ENCODE measurements at regions not wholly inside any gene's neighbourhood (a gene's known extent, or its start where the extent isn't known, plus 50 kb on each side); places are given as distances from the start of the nearest gene placed in this dataset.

DNA sequence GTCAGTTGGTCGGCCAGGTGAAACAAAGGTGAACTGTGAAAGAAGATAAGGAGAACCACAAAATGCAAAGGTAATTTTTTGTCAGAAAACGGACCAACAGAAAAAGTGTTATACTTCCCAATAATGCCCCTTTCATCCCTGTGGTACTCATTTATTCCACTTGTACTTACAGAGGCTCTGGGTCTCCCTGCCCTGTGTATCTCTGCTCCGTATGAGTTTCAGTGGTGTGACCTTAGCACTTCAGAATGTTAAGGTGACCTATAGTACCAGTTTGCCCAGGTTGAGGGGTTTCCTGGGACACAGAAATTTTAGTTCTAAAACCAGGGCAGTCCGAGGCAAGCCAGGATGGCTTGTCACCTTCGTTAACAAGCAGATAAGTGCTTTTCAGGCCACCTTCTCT is 254.8 kb downstream of the OLFM3 start:
- no peak overlapping the region for H3K4me2 ChIP-seq (ENCODE audit: insufficient read depth, low read length)
- no peak overlapping the region for H2AFZ ChIP-seq (ENCODE audit: low read depth, low read length)
- H3K9me1 ChIP-seq (replicated peaks; ENCODE audit: control insufficient read depth, extremely low read depth, insufficient read depth, low read length) = no peaks in the 10 kb centered on the region
- H3K27ac ChIP-seq (ENCODE audit: insufficient read depth, low read depth, low read length) = no peak overlapping the region
- BruUV-seq (replicated peaks) = no TSS peak
- no peaks in the 10 kb centered on the region for H3K27me3 ChIP-seq (ENCODE audit: control insufficient read depth in 2 of 2, insufficient read depth in 2 of 2, low read length in 2 of 2)
- TF ChIP-seq JUN (IDR thresholded peaks at IDR 0.05; ENCODE audit: borderline replicate concordance, insufficient read depth, insufficient read length, low read depth) (no peak), FOS (IDR thresholded peaks at IDR 0.05; ENCODE audit: borderline replicate concordance, insufficient read depth, low read length) (no peak), POLR2AphosphoS5 (IDR thresholded peaks at IDR 0.05; ENCODE audit: insufficient read depth, low read depth, low read length) (no peak), EZH2 (IDR thresholded peaks at IDR 0.05; ENCODE audit: borderline replicate concordance, low read depth, low read length, severe bottlenecking) (no peak), POLR2A (IDR thresholded peaks at IDR 0.05; ENCODE audit: low read depth, low read length) (no peak), GATA2 (IDR thresholded peaks at IDR 0.05; ENCODE audit: insufficient read depth, insufficient read length, low read depth, low read length) (no peak), MYC (IDR thresholded peaks at IDR 0.05; ENCODE audit: low read depth, low read length) (no peak)
- TF ChIP-seq, protein P1, sequence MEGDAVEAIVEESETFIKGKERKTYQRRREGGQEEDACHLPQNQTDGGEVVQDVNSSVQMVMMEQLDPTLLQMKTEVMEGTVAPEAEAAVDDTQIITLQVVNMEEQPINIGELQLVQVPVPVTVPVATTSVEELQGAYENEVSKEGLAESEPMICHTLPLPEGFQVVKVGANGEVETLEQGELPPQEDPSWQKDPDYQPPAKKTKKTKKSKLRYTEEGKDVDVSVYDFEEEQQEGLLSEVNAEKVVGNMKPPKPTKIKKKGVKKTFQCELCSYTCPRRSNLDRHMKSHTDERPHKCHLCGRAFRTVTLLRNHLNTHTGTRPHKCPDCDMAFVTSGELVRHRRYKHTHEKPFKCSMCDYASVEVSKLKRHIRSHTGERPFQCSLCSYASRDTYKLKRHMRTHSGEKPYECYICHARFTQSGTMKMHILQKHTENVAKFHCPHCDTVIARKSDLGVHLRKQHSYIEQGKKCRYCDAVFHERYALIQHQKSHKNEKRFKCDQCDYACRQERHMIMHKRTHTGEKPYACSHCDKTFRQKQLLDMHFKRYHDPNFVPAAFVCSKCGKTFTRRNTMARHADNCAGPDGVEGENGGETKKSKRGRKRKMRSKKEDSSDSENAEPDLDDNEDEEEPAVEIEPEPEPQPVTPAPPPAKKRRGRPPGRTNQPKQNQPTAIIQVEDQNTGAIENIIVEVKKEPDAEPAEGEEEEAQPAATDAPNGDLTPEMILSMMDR (IDR thresholded peaks at IDR 0.05; ENCODE audit: extremely low read depth in 1 of 2, insufficient read depth in 1 of 2, low read depth in 1 of 2, low read length in 2 of 2) = no peak
- TF ChIP-seq, protein P2, sequence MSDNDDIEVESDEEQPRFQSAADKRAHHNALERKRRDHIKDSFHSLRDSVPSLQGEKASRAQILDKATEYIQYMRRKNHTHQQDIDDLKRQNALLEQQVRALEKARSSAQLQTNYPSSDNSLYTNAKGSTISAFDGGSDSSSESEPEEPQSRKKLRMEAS (IDR thresholded peaks at IDR 0.05; ENCODE audit: insufficient read depth, insufficient read length) = no peak
- intact Hi-C loops (cut with micrococcal nuclease) = no loop called here
- ChIA-PET POLR2A (no interaction called here), CTCF (interaction anchor here (0.8 to 1.3 kb wide), 2 partner anchors 17 to 773 kb away, joined by 3 read pairs; no protein-coding TSS in a partner anchor)
- dilution Hi-C loops (cut with MboI; ENCODE audit: extremely low pct_ligation_motif_present, low sequenced_read_pairs) = no loop called here
- H3K4me1 ChIP-seq (ENCODE audit: control insufficient read depth, extremely low read depth, insufficient read depth, low read length) = peaks cover 13% of the 10 kb centered on the region
- H3K36me3 ChIP-seq (ENCODE audit: control insufficient read depth in 2 of 2, extremely low read depth in 1 of 2, insufficient read depth in 2 of 2, low read length in 2 of 2) = no peaks in the 10 kb centered on the region
- FAIRE-seq (no peak), DNase-seq (ENCODE audit: low read depth, low spot score) (no peak)
- H4K20me1 ChIP-seq (replicated peaks; ENCODE audit: control insufficient read depth, extremely low read depth, insufficient read depth, low read length) = no peaks in the 10 kb centered on the region
- no peak overlapping the region for H3K9ac ChIP-seq (replicated peaks; ENCODE audit: extremely low read depth, insufficient read depth, low read length)
- H3K9me3 ChIP-seq (replicated peaks; ENCODE audit: control insufficient read depth, insufficient read depth, low read length) = no peaks in the 10 kb centered on the region
- H3K4me3 ChIP-seq (replicated peaks in 1 of 3; ENCODE audit: insufficient read depth in 1 of 3, low read depth in 1 of 3, low read length in 3 of 3) = no peak overlapping the region
- H3K79me2 ChIP-seq (ENCODE audit: control insufficient read depth, insufficient read depth, low read length) = no peaks in the 10 kb centered on the region
